ENCODE measurements at regions not wholly inside any gene's neighbourhood (a gene's known extent, or its start where the extent isn't known, plus 50 kb on each side); places are given as distances from the start of the nearest gene placed in this dataset.

DNA sequence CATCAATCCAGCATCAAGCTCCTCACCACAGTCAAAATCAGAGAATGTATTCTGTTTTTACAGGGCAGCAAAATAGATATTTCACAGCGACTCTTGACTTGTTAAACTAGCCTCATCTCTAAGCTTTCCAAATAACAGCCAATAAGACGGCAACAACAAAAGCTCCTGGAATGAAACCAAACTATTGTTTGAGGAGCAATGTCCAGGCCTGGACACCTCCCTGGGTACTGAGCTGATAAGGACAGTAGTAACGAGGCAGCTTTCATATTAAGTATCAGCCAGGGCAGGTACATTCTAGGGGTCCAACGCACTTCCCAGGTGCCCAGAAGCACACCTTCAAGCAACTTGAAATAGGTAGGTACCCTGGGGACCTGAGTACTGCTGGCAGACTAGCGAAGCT is 260.3 kb downstream of the ENC1 start:
- TF ChIP-seq, protein P1, sequence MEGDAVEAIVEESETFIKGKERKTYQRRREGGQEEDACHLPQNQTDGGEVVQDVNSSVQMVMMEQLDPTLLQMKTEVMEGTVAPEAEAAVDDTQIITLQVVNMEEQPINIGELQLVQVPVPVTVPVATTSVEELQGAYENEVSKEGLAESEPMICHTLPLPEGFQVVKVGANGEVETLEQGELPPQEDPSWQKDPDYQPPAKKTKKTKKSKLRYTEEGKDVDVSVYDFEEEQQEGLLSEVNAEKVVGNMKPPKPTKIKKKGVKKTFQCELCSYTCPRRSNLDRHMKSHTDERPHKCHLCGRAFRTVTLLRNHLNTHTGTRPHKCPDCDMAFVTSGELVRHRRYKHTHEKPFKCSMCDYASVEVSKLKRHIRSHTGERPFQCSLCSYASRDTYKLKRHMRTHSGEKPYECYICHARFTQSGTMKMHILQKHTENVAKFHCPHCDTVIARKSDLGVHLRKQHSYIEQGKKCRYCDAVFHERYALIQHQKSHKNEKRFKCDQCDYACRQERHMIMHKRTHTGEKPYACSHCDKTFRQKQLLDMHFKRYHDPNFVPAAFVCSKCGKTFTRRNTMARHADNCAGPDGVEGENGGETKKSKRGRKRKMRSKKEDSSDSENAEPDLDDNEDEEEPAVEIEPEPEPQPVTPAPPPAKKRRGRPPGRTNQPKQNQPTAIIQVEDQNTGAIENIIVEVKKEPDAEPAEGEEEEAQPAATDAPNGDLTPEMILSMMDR (conservative IDR thresholded peaks at IDR 0.05; ENCODE audit: low read length): no peak
- TF ChIP-seq EZH2phosphoT487 (IDR thresholded peaks at IDR 0.05; ENCODE audit: borderline replicate concordance): no peak

All from Loucy (cell line).